Erythroblast (primary cell): ENCODE measurements at regions not wholly inside any gene's neighbourhood (a gene's known extent, or its start where the extent isn't known, plus 50 kb on each side); places are given as distances from the start of the nearest gene placed in this dataset.

Experiments used
- GATA1 ChIP-seq: IDR thresholded peaks from 2 replicates; pipeline ENCODE4 v1.6.1; 2011; ENCODE audit warnings: low read depth, mild to moderate bottlenecking, control low read depth, low read length, moderate library complexity
- POLR2A ChIP-seq: IDR thresholded peaks from 2 replicates; pipeline ENCODE4 v1.6.1; 2011; ENCODE audit warnings: mild to moderate bottlenecking, low read length

DNA sequence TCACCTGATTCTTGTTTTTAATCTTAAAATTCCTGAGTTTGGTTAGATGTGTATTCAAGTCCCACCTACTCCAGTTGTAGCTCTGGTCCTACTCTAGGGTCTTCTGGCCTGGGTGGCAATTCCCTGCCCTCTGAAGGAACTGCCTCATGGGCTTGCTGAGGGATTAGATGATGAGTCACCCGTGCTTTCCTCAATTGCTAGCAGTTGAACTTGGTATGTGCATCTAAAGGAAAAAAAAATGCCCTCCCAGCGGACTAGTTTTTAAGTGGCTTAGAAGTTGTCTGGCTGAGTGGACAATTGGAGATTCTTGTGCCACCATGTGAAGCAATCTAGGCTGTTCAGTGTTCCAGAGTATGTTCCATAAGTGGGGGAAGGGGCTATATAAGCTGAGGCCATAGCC lies 127.0 kb downstream of the CCNG2 start:
- TF ChIP-seq POLR2A (no peak), GATA1 (no peak)
